Caco-2 (cell line): ENCODE measurements at regions not wholly inside any gene's neighbourhood (a gene's known extent, or its start where the extent isn't known, plus 50 kb on each side); places are given as distances from the start of the nearest gene placed in this dataset.
A peak's percentile ranks its signal among the peaks of the same experiment; 100 is the strongest.

Experiments
- BruUV-seq: library from RNA; stranded (reverse); fragments of 400-500 nt; replicated peaks from 2 replicates; lab custom pipeline; 2021; lab: Mats Ljungman, UMichigan
- CTCF ChIA-PET: fragments of 300-600 bp; sonication (Branson Sonifier 250); formaldehyde crosslinking; loops from one replicate; lab custom pipeline; 2022; ENCODE audit warnings: antibody characterized with exemption; lab: Charles Lee
- POLR2A ChIA-PET: fragments of 300-600 bp; sonication (Branson Sonifier 250); formaldehyde crosslinking; loops from one replicate; lab custom pipeline; 2022; ENCODE audit warnings: antibody characterized with exemption; lab: Charles Lee
- DNase-seq, 2 experiments: peaks; one replicate each; pipeline versions ENCODE4 v3.0.0 to v3.0.0-alpha.2; 2020 to 2022
- H3K27me3 ChIP-seq: replicated peaks from 2 replicates; pipeline ENCODE4 v1.6.0; 2011; ENCODE audit warnings: low read length; ENCODE audit not compliant: control insufficient read depth, insufficient read depth
- H3K36me3 ChIP-seq: 2 replicates; pipeline ENCODE4 v1.5.1; 2011; ENCODE audit warnings: low read length; ENCODE audit not compliant: control insufficient read depth, insufficient read depth
- H3K4me1 ChIP-seq: fragments of 250-450 bp; sonication (Bioruptor Pico); 2 replicates; pipeline ENCODE4 v1.5.1; 2020; ENCODE audit warnings: mild to moderate bottlenecking
- H3K4me3 ChIP-seq: 2 replicates; pipeline ENCODE4 v1.5.1; 2011; ENCODE audit warnings: low read depth, mild to moderate bottlenecking, control low read depth, low read length
- H3K9me3 ChIP-seq: fragments of 250-450 bp; sonication (Bioruptor Pico); 2 replicates; pipeline ENCODE4 v1.5.1; 2020; ENCODE audit warnings: mild to moderate bottlenecking, moderate library complexity
- H3K27ac Mint-ChIP-seq: one replicate; pipeline ENCODE4 v1.8.0; 2022; ENCODE audit warnings: mixed read lengths; ENCODE audit not compliant: unreplicated experiment
- H3K27me3 Mint-ChIP-seq: one replicate; pipeline ENCODE4 v1.8.0; 2022; ENCODE audit warnings: mixed read lengths; ENCODE audit not compliant: insufficient read depth, unreplicated experiment
- H3K36me3 Mint-ChIP-seq: one replicate; pipeline ENCODE4 v1.8.0; 2022; ENCODE audit warnings: mild to moderate bottlenecking, mixed read lengths; ENCODE audit not compliant: insufficient read depth, unreplicated experiment
- H3K4me1 Mint-ChIP-seq: one replicate; pipeline ENCODE4 v1.8.0; 2022; ENCODE audit warnings: low read depth, mixed read lengths; ENCODE audit not compliant: unreplicated experiment
- H3K4me3 Mint-ChIP-seq: one replicate; pipeline ENCODE4 v1.8.0; 2022; ENCODE audit warnings: mild to moderate bottlenecking, moderate library complexity, mixed read lengths; ENCODE audit not compliant: unreplicated experiment
- H3K9me3 Mint-ChIP-seq: one replicate; pipeline ENCODE4 v1.8.0; 2022; ENCODE audit warnings: mixed read lengths; ENCODE audit not compliant: unreplicated experiment
- CTCF ChIP-seq, 2 experiments: fragments of 200-600 bp in 1 of 2; IDR thresholded peaks; 1 replicate in 1 of 2; 2 replicates in 1 of 2; pipeline versions ENCODE4 v1.5.1 to v1.8.0; 2011 to 2022; ENCODE audit warnings: antibody characterized with exemption in 1 of 2, control low read depth in 1 of 2, inconsistent platforms in 1 of 2, low read depth in 1 of 2, low read length in 1 of 2, mild to moderate bottlenecking in 1 of 2, moderate library complexity in 1 of 2; ENCODE audit not compliant: insufficient read depth in 1 of 2, severe bottlenecking in 1 of 2, unreplicated experiment in 1 of 2
- intact Hi-C: fragments of 100-400 bp; cut with micrococcal nuclease; formaldehyde crosslinking; loops from one replicate; pipeline ENCODE4 v1.10.0; 2022; ENCODE audit not compliant: unreplicated experiment

GRCh38 chr14:35965400-35965799, 139.3 kb downstream of the BRMS1L start:
- ChIA-PET POLR2A (no interaction called here), CTCF (no interaction called here)
- H3K36me3 ChIP-seq = no peaks in the 10 kb centered on the region
- H3K27me3 ChIP-seq = no peaks in the 10 kb centered on the region
- Mint-ChIP-seq H3K4me3 (no peak overlapping the region), H3K27me3 (no peaks in the 10 kb centered on the region), H3K27ac (peak overlapping the region; percentile 86), H3K36me3 (no peaks in the 10 kb centered on the region), H3K9me3 (no peaks in the 10 kb centered on the region), H3K4me1 (peaks cover 18% of the 10 kb centered on the region)
- intact Hi-C loops = no loop called here
- DNase-seq = no peak
- no TSS peak for BruUV-seq
- H3K9me3 ChIP-seq = peaks cover 10% of the 10 kb centered on the region; the same call in 1 of the 2 replicates
- H3K4me1 ChIP-seq = peaks cover 24% of the 10 kb centered on the region
- no peak overlapping the region for H3K4me3 ChIP-seq
- no peak for TF ChIP-seq CTCF (IDR thresholded peaks at IDR 0.05; ENCODE audit: insufficient read depth in 1 of 2, low read depth in 1 of 2, low read length in 1 of 2, severe bottlenecking in 1 of 2, unreplicated experiment in 1 of 2)

DNA sequence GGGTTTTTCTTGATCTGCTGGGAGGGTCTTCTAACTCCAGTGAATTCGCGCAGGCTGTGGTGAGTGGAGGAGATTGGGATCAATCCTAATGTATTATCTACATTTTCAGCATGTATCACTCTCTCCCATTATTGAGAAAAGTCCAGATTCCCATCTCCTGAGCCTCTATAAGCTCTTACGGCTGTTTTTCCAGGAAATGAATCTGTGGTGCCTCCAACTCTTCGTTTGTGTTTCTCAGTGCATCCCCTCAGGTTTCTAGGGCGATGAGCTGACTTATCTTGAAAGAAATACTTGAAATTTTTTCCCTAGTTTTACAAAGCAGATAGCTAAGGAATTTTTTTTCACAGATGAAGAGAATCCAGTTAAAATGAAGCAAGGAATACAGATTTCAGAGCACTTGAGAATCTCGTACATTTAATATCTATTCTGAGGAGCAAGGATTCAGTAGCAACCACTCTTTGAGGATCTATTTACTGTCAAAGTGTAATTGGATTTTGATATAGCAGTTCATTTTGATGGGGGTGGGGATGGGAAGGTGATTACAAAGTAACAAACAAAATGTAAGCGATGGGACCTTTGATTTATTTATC, 138.7 kb downstream of the BRMS1L start:
- Mint-ChIP-seq H3K4me1 (peaks cover 18% of the 10 kb centered on the region), H3K27ac (peak overlapping the region; percentile 86), H3K4me3 (peak overlapping the region; percentile 39), H3K36me3 (no peaks in the 10 kb centered on the region), H3K27me3 (no peaks in the 10 kb centered on the region), H3K9me3 (no peaks in the 10 kb centered on the region)
- Histone ChIP-seq H3K4me3 (no peak overlapping the region), H3K27me3 (no peaks in the 10 kb centered on the region), H3K4me1 (peaks cover 24% of the 10 kb centered on the region), H3K36me3 (no peaks in the 10 kb centered on the region), H3K9me3 (peaks cover 10% of the 10 kb centered on the region; the same call in 1 of the 2 replicates)
- CTCF ChIA-PET = no interaction called here
- intact Hi-C loops = loop anchor here (5.0 kb wide), 1 partner anchor 63 kb away; no protein-coding TSS in a partner anchor
- TF ChIP-seq CTCF (IDR thresholded peaks at IDR 0.05; ENCODE audit: insufficient read depth in 1 of 2, low read depth in 1 of 2, low read length in 1 of 2, severe bottlenecking in 1 of 2, unreplicated experiment in 1 of 2) = no peak
- peak in 1 of 2 experiments; percentile 43 for DNase-seq
- POLR2A ChIA-PET = no interaction called here
- BruUV-seq = no TSS peak

DNA sequence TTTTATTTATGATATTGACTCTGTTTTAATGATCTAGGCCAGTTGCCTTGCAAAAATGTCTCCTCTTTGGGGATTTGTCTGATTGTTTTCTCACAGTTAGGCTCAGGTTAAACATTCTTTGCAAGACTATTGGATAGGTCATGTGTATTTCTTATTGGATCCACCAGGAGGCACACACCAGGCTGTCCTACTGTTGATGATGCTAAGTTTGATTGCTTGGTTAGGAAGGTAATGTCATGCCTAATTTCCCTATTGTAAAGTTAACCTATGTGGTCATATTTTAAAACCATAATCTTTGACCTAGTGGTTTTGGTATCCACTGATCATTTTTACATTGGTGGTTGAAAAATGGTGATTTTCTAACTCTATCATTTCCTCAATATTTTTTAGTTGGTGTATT, 137.1 kb downstream of the BRMS1L start:
- no peaks in the 10 kb centered on the region for H3K36me3 ChIP-seq
- H3K9me3 Mint-ChIP-seq = no peaks in the 10 kb centered on the region
- H3K4me1 Mint-ChIP-seq = peaks cover 18% of the 10 kb centered on the region
- no peaks in the 10 kb centered on the region for H3K27me3 ChIP-seq
- no peak for DNase-seq
- H3K4me3 ChIP-seq = no peak overlapping the region
- H3K9me3 ChIP-seq = peaks cover 10% of the 10 kb centered on the region; the same call in 1 of the 2 replicates
- no peak overlapping the region for H3K4me3 Mint-ChIP-seq
- TF ChIP-seq CTCF (IDR thresholded peaks at IDR 0.05; ENCODE audit: insufficient read depth in 1 of 2, low read depth in 1 of 2, low read length in 1 of 2, severe bottlenecking in 1 of 2, unreplicated experiment in 1 of 2) = no peak
- no TSS peak for BruUV-seq
- H3K4me1 ChIP-seq = peaks cover 36% of the 10 kb centered on the region
- ChIA-PET POLR2A (no interaction called here), CTCF (no interaction called here)
- H3K27ac Mint-ChIP-seq = no peak overlapping the region
- intact Hi-C loops = loop anchor here (5.0 kb wide), 1 partner anchor 64 kb away; no protein-coding TSS in a partner anchor
- H3K27me3 Mint-ChIP-seq = no peaks in the 10 kb centered on the region
- H3K36me3 Mint-ChIP-seq = no peaks in the 10 kb centered on the region
